Astrocyte of the hippocampus (primary cell): ENCODE measurements at regions not wholly inside any gene's neighbourhood (a gene's known extent, or its start where the extent isn't known, plus 50 kb on each side); places are given as distances from the start of the nearest gene placed in this dataset.
"Not testable (repeated sequence)": the region's sequence is repeated elsewhere in the genome, so short reads cannot be mapped to it uniquely, and the experiment has no call there.

Source experiments
- DNase-seq: peaks from one replicate; pipeline ENCODE4 v3.0.0; 2011; ENCODE audit warnings: low read depth, low spot score

- no peak for DNase-seq
These were observed 55.1 kb upstream of the STARD13 start for GRCh38 chr13:33340631-33341030.

- no peak for DNase-seq
These were observed 56.4 kb upstream of the STARD13 start for GRCh38 chr13:33341861-33342452.

DNA sequence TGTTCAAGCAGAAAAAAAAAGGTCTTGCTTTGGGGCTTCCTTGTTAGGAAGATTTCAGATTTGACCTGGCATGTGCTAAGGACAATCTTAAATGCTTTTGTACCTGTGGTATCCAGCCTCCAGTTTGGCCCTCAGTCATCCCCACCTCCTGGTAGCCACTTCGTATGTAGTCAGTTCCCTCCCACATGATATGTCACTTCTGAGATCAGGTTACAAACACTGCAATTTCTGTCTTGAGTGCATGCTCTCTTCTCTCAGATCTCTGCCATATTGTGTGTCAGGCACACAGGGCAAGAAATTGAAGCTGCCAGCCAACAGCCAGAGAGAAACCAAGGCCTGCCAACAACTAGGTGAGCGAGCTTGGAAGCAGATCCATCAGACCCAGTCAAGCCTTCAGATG lies 60.3 kb upstream of the STARD13 start:
- no peak for DNase-seq

DNA sequence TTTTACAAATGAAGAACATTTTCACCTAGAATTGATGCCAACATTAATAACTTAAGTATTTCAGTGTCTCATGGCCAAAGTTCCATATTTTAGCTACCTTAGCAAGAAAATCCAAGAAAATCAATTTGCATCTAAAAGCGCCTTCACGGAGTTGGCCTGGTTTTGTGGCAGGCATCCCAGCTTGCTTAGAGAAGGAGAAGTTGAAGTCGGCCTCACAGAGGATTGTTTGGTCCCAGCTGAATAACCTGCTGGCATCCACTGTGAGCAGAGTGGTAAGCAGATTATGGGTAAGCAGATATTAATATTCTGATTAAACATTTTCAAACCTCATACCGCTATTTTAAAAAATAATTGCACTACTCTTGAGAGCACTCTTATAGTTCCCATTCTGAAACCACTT lies 62.3 kb upstream of the STARD13 start:
- peak; percentile 83 for DNase-seq

DNA sequence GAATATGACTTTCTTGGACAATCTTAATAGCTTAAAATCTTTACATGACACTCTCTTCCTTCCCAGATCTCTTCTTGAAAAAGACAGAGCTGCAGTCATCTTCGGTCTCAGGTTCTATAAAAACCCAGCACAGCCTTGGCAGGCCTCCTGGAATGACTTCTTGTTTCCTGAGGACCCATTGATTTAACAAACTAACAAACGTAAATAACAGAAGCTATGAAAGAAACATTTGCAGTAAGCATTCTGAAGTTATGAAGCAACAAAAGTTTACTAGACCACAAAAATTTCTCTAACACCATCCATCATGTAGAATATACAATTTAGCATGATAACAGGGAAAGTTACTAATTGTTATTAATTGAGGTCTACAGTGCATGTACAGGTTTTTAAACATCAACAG lies 62.8 kb upstream of the STARD13 start:
- peak; percentile 56 for DNase-seq

DNA sequence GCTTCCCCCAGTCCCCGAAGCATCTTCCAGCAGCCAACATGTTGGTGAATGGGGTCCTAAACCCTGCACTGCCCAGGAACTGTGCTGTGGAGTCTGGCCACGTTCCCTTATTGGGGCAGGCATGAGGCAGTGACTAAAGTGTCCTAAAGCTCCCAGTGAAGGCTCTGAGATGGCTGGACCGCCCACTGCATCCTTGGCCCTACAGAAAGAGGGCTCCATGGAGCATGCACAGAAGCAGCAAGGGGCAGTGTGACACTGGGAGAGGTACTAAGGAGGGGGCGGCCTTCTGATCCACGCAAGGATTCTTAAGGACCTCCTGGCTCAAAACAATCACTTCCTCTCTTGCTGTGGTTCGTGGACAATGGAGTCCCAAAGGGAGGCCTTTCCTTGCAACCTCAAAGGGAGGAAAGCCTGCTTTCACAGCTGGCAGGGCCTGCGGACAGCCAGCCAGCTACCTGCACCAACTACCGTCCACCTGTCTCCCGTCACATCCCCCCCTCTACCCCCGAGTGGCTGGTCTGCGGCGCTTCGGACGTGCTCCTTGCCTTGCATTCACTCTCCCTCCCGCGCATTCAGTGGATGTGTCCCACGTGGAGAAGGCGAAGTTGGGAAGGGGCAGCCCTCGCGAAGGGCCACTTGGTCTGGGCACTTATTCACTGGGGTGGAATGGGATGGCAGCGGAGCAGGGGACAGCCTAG lies 63.9 kb upstream of the STARD13 start:
- peak; percentile 14 for DNase-seq

GRCh38 chr13:33349986-33350826 lies 64.7 kb upstream of the STARD13 start:
- DNase-seq, result peak; percentile 67

GRCh38 chr13:33351319-33351718 lies 65.8 kb upstream of the STARD13 start:
- DNase-seq, result peak; percentile 26

DNA sequence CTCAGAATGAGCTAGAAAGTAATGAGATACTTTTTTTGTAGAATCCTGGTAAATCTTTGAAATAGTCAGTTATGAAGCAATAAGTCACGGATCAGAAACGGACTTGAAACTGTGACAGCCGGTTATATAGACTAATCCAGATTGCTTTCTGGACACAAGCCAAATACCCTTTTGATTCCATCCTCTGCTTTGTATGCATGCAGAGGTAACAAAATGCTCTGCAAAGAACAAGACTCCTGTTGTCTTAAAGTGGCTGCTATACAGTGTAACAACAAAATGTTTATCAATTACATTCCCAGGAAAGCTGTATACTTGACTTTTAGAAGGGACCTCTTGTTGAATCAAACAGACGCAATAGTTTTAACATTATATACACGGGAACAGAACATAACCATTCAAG lies 66.5 kb upstream of the STARD13 start:
- no peak for DNase-seq

DNA sequence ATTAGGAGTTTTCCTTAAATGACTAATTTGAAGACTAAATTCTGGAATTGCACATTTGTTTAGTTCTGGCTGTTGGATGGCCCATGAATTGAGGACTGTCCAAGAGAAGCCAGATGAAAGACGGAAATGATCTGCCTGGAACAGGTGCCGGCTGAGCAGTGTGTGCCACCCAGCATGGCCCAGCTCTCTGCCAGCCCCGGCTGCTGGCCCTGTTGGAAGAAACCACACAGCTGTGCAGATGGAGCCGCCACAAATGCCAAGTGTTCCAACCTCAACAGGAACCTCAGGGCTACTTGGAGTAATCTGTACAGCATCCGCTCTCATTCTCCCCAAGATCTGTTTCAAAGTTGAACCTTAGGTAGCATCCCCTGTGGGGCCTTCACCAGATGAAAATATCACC lies 67.0 kb upstream of the STARD13 start:
- DNase-seq, result no peak

DNA sequence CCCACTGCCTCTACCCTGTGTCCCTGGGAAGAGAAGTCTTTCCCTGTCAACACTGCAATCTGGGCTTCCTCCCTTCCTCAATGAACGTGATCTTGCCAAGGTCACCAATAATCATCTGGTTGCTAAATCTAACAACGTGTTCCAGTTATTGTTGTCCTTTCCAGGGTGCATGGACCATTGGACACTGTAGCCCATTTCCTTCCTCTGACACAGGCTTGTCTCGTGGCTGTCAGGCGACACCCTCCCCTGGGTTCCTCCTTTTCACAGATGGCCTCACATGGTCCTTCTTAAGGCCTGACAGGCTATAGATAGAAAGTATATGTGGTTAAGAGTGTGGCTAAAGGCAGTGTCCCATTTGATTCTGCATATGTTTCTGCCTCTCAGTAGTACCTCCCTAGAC lies 67.7 kb upstream of the STARD13 start:
- no peak for DNase-seq

DNA sequence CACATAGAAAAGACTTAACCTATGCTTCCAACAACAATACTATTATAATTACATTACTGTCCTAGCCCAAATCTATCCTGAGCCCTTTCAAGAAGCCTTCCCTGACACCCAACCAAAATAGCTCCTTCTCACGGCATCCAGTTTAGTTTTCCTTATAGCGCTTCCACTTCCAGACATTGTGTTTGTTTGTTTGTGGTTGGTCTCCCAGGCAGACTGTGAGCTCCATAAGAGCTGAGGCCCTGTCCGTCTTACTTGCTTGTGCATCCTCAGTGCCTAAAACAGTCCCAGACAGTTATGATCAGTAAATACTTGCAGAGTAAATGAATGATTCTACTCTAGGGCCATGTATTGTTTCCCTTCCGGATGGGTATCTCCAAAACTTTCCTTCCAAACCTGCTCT lies 68.1 kb upstream of the STARD13 start:
- no peak for DNase-seq

DNA sequence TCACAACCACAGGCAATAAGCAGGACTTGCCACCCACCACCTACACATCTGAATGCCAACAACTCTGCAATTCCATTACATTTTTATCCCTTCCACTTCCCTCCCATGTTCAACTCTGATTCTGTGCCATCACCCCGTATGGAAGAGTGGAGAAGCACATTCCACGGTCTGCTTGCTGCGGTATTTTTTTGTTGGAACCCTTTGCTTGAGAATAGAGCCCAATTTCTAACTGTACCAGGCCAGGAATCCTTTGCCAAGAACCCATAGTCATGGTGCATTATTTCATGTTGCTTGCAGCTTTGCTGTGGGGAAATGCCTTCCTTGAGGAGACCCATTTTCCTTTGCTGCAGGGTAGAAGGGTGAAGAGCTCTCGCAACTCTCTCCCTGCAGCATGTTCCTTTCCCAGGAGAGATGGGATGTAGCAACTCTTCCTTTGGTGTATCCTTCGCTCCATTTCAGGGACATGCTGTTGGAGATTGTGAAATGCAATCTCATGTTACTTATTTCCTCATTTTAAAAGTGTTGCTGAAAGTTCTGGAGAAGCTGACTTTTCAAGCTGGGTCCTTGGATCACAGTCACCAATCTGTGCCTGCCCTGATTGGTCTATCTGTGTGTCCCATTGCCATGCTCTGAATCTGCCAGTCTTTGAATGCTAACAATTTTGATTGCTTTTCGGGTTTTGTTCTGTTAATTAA lies 69.8 kb upstream of the STARD13 start:
- DNase-seq, result no peak

- DNase-seq, result not testable (repeated sequence)
These were observed 72.5 kb upstream of the STARD13 start for GRCh38 chr13:33358076-33358475.

- DNase-seq, result no peak
These were observed 77.6 kb upstream of the STARD13 start for GRCh38 chr13:33362986-33363727.

DNA sequence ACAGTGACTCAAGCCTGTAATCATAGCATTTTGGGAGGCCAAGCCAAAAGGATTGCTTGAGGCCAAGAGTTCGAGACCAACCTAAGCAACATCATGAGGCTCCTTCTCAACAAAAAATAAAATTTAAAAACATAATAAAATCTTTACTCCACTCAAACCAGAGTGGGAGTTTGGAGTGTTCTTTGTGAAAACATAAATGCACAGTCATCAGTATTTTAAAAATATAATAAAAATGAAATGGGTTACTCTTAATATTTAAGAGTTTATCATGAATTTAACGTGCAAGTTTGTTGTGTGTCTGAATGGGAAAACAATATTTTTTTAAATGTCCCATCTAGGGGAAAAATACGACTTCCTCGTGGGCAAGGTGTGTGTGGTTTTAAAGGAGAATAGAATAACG lies 78.6 kb upstream of the STARD13 start:
- no peak for DNase-seq

DNA sequence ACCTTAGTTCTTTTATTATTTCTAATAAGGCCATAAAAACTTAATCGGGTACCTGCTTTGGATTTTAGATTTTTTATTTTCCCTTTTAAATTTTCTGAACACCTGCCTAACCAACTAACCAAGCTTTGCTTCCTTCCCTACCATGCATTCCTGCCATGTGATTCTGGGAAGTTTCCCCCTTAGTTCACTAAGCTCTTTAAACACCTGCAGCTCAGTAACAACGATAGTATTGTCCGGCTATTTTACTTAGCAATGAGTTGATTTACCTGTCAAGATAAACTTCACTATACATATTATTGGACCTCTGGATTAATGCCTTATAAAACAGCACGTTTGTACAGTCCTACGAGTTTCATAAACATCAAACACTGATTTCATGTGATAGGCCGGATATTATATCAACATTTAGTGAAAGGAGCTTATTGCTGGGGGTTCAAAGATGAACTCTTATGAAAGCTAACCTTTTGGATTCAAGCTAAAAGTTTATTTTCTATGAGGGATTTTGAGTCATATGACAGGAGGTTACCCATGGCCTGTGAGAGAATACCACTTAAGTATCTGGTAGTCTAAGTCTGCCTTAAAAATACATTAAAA lies 81.0 kb upstream of the STARD13 start:
- no peak for DNase-seq

GRCh38 chr13:33367171-33367895 lies 81.8 kb upstream of the STARD13 start:
- no peak for DNase-seq

GRCh38 chr13:33367926-33368325 lies 82.4 kb upstream of the STARD13 start:
- DNase-seq, result no peak

- no peak for DNase-seq
These were observed 83.5 kb upstream of the STARD13 start for GRCh38 chr13:33369073-33369472.
